T-helper 1 cell (primary cell): ENCODE measurements at regions not wholly inside any gene's neighbourhood (a gene's known extent, or its start where the extent isn't known, plus 50 kb on each side); places are given as distances from the start of the nearest gene placed in this dataset.
A peak's percentile ranks its signal among the peaks of the same experiment; 100 is the strongest.
"Not testable (repeated sequence)": the region's sequence is repeated elsewhere in the genome, so short reads cannot be mapped to it uniquely, and the experiment has no call there.

Experiments
- DNase-seq, 5 donors: peaks; one replicate each; pipeline ENCODE4 v3.0.0-alpha.2; 2012 to 2020

DNA sequence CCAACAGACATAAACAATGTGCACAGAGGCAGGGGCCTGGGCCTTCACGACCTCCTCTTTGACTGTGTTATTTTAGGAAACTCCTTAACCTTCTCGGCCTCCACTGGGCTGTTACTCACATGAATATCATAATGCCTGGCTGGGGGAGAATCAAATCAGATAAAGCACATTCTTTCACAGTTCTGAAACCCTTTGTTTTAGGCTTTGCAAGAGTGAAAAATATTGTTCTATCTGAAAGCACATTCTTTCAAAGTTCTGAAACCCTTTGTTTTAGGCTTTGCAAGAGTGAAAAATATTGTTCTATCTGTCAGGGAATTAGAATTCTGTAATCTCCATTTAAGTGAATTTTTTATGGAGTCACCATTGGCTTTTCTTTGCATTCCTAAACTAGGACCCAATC, 50.7 kb upstream of the SYNDIG1 start:
- DNase-seq, result no peak

DNA sequence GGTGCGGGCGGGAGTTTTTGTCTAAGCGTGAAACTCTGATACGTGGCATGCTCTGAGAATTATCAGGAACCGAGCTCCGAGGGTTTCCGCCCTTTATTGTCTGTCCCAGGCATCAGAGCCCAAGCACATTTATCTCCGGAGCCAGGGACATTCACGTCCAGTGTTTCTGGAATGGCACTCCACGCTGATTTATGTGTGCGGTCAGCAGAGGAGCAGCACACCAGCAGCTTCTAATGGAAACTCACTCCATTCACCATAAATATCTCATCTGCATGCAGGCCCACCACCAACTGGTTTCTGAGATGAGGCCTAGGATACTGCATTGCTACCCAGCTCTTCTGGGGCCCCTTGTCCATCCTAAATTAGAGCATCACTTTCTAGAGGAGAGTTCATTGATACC, 51.9 kb upstream of the SYNDIG1 start:
- no peak for DNase-seq

GRCh38 chr20:24415444-24415843, 54.0 kb upstream of the SYNDIG1 start:
- not testable (repeated sequence) for DNase-seq

DNA sequence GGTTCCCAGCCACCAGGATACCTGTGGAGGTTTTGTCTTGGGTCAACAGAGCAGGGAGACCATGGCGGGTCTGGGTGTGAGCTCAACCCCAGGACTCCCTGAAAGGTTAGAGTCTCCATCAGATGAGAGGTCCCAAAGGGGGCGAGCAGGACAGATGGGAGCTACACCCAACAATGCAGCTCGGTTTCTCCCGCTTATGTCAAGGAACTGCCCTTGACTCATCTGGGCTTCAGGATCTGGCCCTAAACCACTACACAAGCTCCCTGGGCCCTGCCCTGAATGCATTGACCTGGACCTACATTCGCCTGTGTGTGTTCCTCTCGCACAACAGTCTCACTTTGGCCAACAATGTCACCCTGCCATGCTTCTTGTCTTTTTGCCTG, 57.6 kb upstream of the SYNDIG1 start:
- DNase-seq, result no peak

GRCh38 chr20:24411003-24411833, 58.2 kb upstream of the SYNDIG1 start:
- DNase-seq, result no peak

- DNase-seq, result no peak
Observed at GRCh38 chr20:24407151-24407550, 62.3 kb upstream of the SYNDIG1 start.

GRCh38 chr20:24406750-24407149, 62.7 kb upstream of the SYNDIG1 start:
- DNase-seq, result peak in 1 of 5 donors; percentile 15

DNA sequence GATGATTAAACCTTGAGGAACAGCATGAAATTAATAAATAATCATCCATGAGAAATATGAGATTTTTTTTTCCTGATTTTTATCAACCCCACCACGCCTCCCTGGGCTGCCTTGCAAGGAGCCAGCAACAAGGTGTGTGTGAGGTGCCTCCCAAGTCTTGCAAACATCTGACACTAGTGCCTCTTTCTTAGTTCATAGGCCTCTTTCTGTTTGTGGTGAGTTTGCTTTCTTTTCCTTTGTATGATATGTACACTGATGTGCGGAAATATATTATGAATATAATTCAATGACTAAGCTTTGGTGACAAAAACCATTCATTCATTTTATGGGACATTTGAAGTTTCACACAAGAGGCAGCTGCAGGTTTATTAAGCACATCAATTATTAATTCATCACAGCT, 63.2 kb upstream of the SYNDIG1 start:
- no peak for DNase-seq

DNA sequence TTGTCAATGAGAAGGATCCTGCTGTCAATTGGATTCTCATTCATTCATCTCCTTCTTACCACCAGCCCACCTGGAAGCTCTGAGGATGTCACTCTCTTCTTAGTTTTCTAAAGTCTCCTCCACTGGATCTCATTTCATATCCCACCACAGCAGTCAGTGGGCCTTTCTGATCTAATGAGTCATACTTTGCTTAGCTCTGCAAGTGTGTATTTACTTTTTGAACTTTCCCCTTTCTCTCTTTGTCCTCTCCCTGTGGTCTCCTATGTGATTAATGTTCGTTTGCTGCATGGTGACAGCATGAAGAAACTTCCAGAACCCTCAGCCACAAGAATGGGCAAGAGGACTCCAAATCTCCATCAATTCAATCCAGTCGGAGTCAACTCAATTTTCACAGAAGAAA, 63.6 kb upstream of the SYNDIG1 start:
- DNase-seq, result no peak

GRCh38 chr20:24403406-24403805, 66.0 kb upstream of the SYNDIG1 start:
- DNase-seq, result no peak

- no peak for DNase-seq
Observed at GRCh38 chr20:24402188-24402587, 67.2 kb upstream of the SYNDIG1 start.

DNA sequence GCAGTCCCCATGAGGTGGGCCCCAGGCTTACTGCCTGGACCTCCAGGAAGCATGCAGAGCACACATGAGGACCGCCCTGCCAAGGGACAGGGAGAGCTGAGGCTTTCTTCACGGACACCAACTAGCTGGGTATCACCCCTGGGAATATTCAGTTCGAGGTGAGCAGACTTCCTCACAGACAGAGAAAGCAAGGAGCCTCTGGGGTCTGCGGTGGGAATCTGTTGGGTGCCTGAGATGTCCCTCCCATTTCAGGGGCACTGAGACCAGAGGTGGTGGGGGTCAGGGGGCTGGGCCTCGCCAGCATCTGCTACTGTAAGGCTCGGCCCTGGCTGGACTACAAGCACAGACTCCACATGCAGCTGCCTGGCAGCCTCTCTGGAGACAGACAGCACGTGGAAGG, 74.3 kb upstream of the SYNDIG1 start:
- DNase-seq, result no peak

DNA sequence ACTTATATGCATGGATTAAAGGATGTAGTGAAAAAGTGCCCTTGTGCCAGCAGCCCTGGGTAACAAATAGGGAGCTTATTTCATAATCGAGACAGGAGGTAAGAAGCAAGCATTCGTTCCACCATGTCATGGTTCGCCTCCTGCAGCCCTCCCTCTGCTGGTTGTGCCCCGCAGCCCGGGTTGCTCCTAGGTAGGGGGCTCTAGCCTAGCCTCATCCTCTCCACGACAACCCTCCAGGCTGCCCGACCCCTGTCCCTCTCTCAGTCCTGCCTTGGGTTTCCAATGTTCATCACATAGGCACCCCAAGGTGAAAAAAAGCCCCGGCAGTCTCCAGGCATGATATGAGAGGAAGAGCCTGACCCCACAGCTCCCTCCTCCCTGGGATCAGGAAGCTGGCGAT, 75.5 kb upstream of the SYNDIG1 start:
- no peak for DNase-seq

DNA sequence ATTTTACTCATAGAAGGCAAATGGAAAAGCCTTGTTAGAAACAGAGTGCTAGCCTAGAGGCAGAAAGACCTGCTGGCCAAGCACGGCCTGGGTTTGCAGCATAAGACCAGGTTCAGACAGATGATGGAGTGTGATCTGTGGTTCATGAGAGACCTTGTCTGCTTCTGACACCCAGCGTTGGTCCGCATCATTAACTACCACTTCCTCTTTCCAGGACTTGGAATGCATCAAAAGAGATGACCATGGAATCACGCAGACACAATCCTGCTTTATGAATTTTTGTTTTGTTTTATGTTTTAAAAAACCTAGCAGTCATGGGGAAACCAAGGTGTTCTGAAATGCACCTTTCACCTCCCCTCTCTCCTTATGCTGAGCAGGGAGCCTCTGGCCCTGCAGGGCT, 76.8 kb upstream of the SYNDIG1 start:
- DNase-seq, result no peak

DNA sequence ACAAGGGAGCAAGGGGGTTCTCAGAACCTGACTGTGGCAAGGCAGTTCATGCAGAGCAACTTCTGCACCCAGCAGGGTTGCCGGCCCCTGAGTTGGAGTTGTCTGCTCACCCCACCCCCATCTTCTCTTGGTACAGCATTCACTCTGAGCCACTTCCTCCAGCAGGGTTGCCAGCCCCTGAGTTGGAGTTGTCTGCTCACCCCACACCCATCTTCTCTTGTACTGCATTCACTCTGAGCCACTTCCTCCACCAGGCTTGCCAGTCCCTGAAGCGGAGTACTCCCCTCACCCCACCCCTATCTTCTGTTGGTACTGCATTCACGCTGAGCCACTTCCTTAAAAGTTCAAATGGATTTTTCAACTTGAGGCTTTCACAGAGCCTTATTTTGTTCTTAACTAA, 79.7 kb upstream of the SYNDIG1 start:
- peak in 2 of 5 donors; percentile 7 to 46 for DNase-seq

DNA sequence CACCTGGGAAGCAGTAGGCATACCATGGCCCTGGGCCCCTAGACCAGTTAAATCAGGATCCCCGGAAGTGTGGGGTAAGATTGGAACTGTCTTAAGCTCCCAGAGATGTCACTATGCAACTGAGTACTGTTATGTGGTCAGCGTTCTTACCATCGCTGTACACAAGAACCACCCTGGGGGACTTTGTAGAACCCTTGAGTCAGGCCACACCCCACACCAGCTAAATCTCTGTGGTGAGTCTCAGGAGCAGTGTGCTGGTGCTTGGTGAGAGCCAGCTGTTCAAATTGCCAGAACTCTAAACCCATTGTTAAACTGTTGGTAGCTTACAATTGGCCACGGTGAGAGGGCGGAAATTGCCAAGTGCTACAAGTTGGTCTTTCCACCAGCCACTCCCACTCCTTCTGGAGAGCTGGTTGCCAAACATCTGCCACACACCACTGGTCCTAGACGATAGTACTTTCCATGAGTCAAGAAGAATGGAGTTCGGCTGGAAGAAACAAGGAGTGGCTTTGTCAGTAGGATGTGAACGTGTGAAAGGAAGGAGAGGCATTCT, 80.5 kb upstream of the SYNDIG1 start:
- DNase-seq, result no peak

DNA sequence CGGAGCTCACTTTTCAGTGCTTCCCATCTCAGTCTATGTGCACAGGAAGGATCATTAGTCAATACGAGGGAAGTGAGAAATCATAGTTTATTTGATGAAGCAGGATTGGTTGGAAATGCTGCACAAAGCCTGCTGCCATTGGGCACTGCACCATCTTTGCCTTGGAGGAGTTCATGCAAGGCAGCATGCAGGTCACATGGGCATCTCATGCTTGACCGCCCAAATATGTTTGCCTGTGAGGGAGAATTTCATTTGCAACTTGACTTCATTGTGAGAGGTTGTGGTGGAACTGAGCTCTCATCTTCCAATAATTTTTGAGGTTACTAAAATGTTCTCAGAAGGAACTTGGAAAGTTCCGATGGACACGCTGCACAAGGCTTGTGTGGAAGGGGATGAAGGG, 83.9 kb upstream of the SYNDIG1 start:
- DNase-seq, result no peak

GRCh38 chr20:24384865-24385264, 84.6 kb upstream of the SYNDIG1 start:
- no peak for DNase-seq

DNA sequence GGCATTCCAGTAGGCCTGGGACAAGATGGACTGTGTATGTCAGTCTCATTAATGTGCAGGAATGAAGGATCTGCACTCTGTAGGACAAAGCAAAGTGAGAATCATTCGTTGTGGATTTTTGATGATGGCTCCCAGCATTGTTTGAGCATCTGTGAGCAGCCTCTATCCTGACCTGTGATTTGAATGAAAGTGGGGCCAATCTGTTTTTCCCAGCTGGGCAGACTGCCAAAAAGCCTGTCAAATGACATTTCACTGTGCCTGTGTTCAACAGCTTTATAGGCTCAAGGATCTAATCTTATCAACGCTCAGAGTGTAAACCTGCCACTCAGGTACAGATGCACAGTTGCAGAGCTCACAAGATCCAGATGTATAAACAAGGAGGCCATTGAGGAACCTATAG, 86.7 kb upstream of the SYNDIG1 start:
- no peak for DNase-seq

- no peak for DNase-seq
Observed at GRCh38 chr20:24382331-24382730, 87.1 kb upstream of the SYNDIG1 start.

GRCh38 chr20:24381886-24382285, 87.5 kb upstream of the SYNDIG1 start:
- DNase-seq, result no peak

DNA sequence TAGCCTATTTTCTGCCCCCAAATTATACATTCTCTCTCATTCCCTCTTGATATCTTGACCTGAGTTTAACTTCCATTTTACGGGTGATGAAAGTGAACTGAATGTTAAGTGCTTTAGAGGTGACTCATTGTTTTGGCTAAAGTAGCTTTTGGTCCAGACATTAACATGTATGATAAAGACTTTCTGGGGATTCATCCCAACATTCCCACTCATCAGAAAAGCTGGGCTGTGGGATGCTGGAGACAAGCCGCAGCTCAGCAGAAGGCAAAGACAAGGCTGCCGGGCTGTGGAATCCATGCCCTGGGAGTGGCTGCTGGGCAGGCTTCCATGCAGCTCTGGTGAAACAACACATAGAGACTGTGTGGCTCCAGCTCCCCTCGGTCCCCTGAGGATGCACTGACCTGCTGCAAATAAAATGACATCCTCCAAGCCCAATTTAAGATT, 89.9 kb upstream of the SYNDIG1 start:
- no peak for DNase-seq

GRCh38 chr20:24378661-24379483, 90.6 kb upstream of the SYNDIG1 start:
- DNase-seq, result no peak
